ENCODE measurements at regions not wholly inside any gene's neighbourhood (a gene's known extent, or its start where the extent isn't known, plus 50 kb on each side); places are given as distances from the start of the nearest gene placed in this dataset.

- no peak for DNase-seq (ENCODE audit: low spot score)
These were observed 365.4 kb upstream of the DUSP10 start for GRCh38 chr1:222107267-222107666.

- no peak for DNase-seq (ENCODE audit: low spot score)
These were observed 364.5 kb upstream of the DUSP10 start for GRCh38 chr1:222106377-222106776.

- no peak for DNase-seq (ENCODE audit: low spot score)
These were observed 364.0 kb upstream of the DUSP10 start for GRCh38 chr1:222105861-222106260.

- peak; percentile 36 for DNase-seq (ENCODE audit: low spot score)
These were observed 363.5 kb upstream of the DUSP10 start for GRCh38 chr1:222105393-222105737.

GRCh38 chr1:222104694-222105392 is 363.0 kb upstream of the DUSP10 start:
- no peak for DNase-seq (ENCODE audit: low spot score)

DNA sequence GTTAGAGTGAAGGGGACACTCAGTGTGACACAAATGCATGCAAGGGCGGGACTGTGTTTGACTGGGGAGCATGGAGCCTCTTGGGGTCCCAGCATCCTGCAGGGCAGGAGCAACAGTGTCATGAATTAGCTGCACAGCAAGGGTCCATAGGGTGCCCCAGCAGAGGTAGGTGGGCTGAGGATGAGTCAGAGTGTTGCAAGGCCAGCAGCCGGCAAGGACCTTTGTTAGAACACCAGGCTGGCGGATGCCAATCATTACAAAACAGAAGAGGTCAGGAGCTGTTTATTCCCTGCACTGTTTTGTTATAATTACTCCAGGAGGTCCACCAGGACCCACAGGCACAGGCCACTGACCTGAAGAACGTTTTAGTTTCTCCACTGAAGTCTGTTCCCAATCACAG is 362.2 kb upstream of the DUSP10 start:
- no peak for DNase-seq (ENCODE audit: low spot score)

- DNase-seq (ENCODE audit: low spot score): no peak
These were observed 357.9 kb upstream of the DUSP10 start for GRCh38 chr1:222099746-222100145.

DNA sequence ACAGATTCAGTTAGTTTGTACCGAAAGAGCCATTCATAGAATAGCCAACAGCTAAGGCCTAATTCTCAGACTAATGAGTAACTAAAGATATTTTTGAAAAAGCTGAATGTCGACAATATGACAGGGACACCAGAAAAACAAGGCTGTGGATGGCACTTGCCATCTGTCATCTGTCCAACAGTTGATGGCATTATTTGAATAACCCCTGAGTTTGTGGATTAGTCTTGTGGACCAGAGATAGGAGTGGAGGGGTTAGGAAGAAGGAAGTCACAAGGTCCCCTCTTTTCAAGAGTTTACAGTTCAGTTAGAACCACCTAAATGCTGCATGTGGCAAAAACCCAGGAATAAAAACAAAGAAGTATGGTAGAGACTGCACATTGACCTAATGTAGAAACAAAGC is 356.5 kb upstream of the DUSP10 start:
- DNase-seq (ENCODE audit: low spot score): no peak

- DNase-seq (ENCODE audit: low spot score): no peak
These were observed 355.7 kb upstream of the DUSP10 start for GRCh38 chr1:222097588-222097987.

DNA sequence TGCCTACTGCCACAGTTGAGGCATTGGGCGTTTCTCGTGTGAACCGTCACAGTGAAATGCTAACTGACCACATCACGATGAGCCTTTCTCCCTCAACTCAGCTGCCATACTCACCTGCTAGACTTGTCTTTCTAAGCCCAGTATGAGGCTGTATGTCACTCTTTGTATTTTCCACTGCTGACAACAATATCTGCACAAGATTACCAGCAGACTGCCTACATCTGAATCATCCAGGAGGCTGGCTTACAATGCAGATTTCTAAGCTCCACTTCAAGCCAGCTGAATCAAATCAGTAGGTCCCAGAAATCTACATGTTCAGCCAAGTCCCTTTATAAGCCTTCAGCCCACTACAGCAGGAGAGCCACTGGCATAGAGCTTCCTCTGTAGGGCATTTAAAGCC is 355.0 kb upstream of the DUSP10 start:
- DNase-seq (ENCODE audit: low spot score): no peak

GRCh38 chr1:222096476-222096772 is 354.5 kb upstream of the DUSP10 start:
- no peak for DNase-seq (ENCODE audit: low spot score)

- peak; percentile 36 for DNase-seq (ENCODE audit: low spot score)
These were observed 354.0 kb upstream of the DUSP10 start for GRCh38 chr1:222095606-222096475.

- DNase-seq (ENCODE audit: low spot score): no peak
These were observed 351.6 kb upstream of the DUSP10 start for GRCh38 chr1:222093518-222093917.

GRCh38 chr1:222090103-222090502 is 348.2 kb upstream of the DUSP10 start:
- DNase-seq (ENCODE audit: low spot score): no peak

- no peak for DNase-seq (ENCODE audit: low spot score)
These were observed 345.5 kb upstream of the DUSP10 start for GRCh38 chr1:222087221-222087920.

DNA sequence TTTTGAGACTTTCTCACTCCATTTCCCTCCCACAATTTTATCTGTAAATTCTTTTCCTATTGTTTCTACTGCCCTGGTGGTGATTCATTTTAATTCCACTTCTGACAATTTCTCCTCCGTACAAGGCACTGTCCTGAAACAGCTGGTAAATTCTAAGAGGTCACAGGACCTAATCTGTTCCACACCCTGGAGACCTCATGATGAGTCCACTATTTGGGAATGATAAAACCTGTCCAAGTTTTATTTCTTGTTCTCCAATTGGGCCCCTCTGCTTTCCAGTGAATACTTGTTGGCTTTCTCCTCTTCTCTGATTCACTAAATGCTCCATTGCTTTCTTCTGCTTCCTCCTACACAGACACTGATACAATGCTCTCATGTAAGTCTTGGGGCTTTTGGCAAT is 343.1 kb upstream of the DUSP10 start:
- DNase-seq (ENCODE audit: low spot score): peak; percentile 52

DNA sequence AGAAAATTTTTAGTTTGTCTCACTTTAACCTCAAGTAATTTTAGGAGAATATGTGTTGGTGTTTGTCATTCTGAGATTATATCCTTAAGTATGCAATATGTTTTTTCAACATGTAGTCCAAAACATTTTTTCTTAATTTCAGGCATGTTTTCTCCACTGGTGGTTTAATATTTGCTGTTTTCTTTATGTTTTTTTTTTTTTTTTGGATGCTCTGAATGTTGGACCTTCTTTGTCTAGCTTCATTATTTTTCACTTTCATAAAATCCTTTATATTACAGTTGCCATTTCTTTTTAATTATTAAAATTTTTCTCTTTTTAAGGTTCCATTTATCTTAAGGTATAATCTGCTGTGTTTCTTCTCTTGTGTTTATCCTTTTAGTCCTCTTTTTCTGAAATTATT is 342.2 kb upstream of the DUSP10 start:
- no peak for DNase-seq (ENCODE audit: low spot score)

- DNase-seq (ENCODE audit: low spot score): no peak
These were observed 340.0 kb upstream of the DUSP10 start for GRCh38 chr1:222081859-222082258.

- DNase-seq (ENCODE audit: low spot score): no peak
These were observed 337.7 kb upstream of the DUSP10 start for GRCh38 chr1:222079566-222079965.

DNA sequence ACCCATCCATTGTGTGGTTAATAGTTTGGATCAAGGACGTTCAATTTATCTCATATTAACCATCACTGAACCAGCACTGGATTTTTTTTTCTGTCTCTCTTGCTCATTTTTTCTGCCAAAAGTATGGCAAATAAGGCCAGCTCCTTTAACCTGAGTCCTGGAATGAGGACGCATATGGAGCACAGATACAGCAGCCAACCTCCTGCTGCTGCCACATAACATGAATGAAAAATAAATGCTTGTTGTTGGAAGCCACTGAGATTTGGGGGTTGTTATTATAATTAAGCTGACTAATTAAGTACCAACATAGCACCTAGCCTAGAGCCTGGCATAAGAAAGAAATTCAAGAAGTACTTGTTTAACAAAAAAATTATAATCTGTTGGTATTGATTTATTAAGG is 335.3 kb upstream of the DUSP10 start:
- no peak for DNase-seq (ENCODE audit: low spot score)

DNA sequence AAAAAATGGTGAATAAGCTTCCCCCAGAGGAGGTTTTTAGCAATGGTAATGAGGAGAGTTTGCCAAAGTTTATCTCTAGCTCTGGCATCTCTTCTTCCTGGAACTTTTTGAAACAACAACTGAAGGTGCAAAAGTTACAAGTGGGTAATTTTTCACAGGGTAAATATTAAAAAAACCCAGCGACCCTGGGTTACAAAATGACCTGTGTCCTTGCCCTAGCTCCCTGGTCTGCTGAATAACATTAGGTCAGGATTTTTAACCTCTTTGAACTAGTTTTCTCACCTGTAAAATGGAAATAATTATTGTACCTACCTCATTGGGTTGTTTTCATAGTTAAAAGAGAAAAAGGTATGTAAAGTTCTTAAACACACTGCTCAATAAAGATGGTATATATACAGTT is 332.4 kb upstream of the DUSP10 start:
- DNase-seq (ENCODE audit: low spot score): no peak

GRCh38 chr1:222073307-222073995 is 331.6 kb upstream of the DUSP10 start:
- DNase-seq (ENCODE audit: low spot score): peak; percentile 91

Measured in A172 (cell line).